NCI-H2107 (cell line): ENCODE measurements at regions not wholly inside any gene's neighbourhood (a gene's known extent, or its start where the extent isn't known, plus 50 kb on each side); places are given as distances from the start of the nearest gene placed in this dataset.
"Not testable (repeated sequence)": the region's sequence is repeated elsewhere in the genome, so short reads cannot be mapped to it uniquely, and the experiment has no call there.

Experiments used
- DNase-seq: peaks from one replicate; lab custom pipeline; 2025; lab: John Stamatoyannopoulos, UW

- no peak for DNase-seq
Measured at GRCh38 chr2:215535125-215535668, 99.3 kb upstream of the FN1 start.

- DNase-seq: not testable (repeated sequence)
Measured at GRCh38 chr2:215533716-215534115, 97.8 kb upstream of the FN1 start.

- no peak for DNase-seq
Measured at GRCh38 chr2:215532844-215533243, 97.0 kb upstream of the FN1 start.

- no peak for DNase-seq
Measured at GRCh38 chr2:215531284-215531683, 95.4 kb upstream of the FN1 start.

- no peak for DNase-seq
Measured at GRCh38 chr2:215530191-215530968, 94.5 kb upstream of the FN1 start.

- no peak for DNase-seq
Measured at GRCh38 chr2:215529271-215529670, 93.4 kb upstream of the FN1 start.

- no peak for DNase-seq
Measured at GRCh38 chr2:215528555-215528954, 92.7 kb upstream of the FN1 start.

GRCh38 chr2:215527736-215528135, 91.9 kb upstream of the FN1 start:
- DNase-seq: no peak

- DNase-seq: no peak
Measured at GRCh38 chr2:215526341-215526740, 90.5 kb upstream of the FN1 start.

- no peak for DNase-seq
Measured at GRCh38 chr2:215522237-215522636, 86.4 kb upstream of the FN1 start.

- DNase-seq: no peak
Measured at GRCh38 chr2:215521031-215521430, 85.2 kb upstream of the FN1 start.

GRCh38 chr2:215517391-215517790, 81.5 kb upstream of the FN1 start:
- DNase-seq: no peak

GRCh38 chr2:215514516-215514915, 78.6 kb upstream of the FN1 start:
- no peak for DNase-seq

GRCh38 chr2:215511454-215512346, 75.8 kb upstream of the FN1 start:
- no peak for DNase-seq

- DNase-seq: no peak
Measured at GRCh38 chr2:215507836-215508235, 72.0 kb upstream of the FN1 start.

GRCh38 chr2:215507136-215507535, 71.3 kb upstream of the FN1 start:
- DNase-seq: no peak

GRCh38 chr2:215506604-215506990, 70.7 kb upstream of the FN1 start:
- DNase-seq: no peak

GRCh38 chr2:215505044-215505786, 69.3 kb upstream of the FN1 start:
- no peak for DNase-seq

- no peak for DNase-seq
Measured at GRCh38 chr2:215504547-215504946, 68.7 kb upstream of the FN1 start.

- no peak for DNase-seq
Measured at GRCh38 chr2:215503381-215503780, 67.5 kb upstream of the FN1 start.

GRCh38 chr2:215500466-215500865, 64.6 kb upstream of the FN1 start:
- no peak for DNase-seq

GRCh38 chr2:215499331-215499730, 63.5 kb upstream of the FN1 start:
- DNase-seq: no peak
